Activated CD4-positive, alpha-beta T cell treated with anti-CD3 and anti-CD28 coated beads, Interleukin-2, amount 10 ng/mL, durations not matched to agents 7 days and 5 days (primary cell): ENCODE measurements at regions not wholly inside any gene's neighbourhood (a gene's known extent, or its start where the extent isn't known, plus 50 kb on each side); places are given as distances from the start of the nearest gene placed in this dataset.

Experiments
- CTCF ChIA-PET: fragments of 350-600 bp; sonication (Branson Sonifier 250); formaldehyde crosslinking; loops from one replicate; lab custom pipeline; 2021; ENCODE audit warnings: antibody characterized with exemption; lab: Charles Lee
- POLR2A ChIA-PET: fragments of 350-600 bp; sonication (Branson Sonifier 250); formaldehyde crosslinking; loops from one replicate; lab custom pipeline; 2021; ENCODE audit warnings: antibody characterized with exemption; lab: Charles Lee
- DNase-seq: peaks from one replicate; pipeline ENCODE4 v3.0.0-alpha.2; 2020
- H3K27ac Mint-ChIP-seq: one replicate; pipeline ENCODE4 v1.8.0; 2021; ENCODE audit warnings: mild to moderate bottlenecking, moderate library complexity, mixed read lengths
- H3K27me3 Mint-ChIP-seq: one replicate; pipeline ENCODE4 v1.8.0; 2021; ENCODE audit warnings: mixed read lengths
- H3K36me3 Mint-ChIP-seq: one replicate; pipeline ENCODE4 v1.8.0; 2021; ENCODE audit warnings: low read depth, mixed read lengths
- H3K4me1 Mint-ChIP-seq: one replicate; pipeline ENCODE4 v1.8.0; 2021; ENCODE audit warnings: mixed read lengths
- H3K4me3 Mint-ChIP-seq: one replicate; pipeline ENCODE4 v1.8.0; 2021; ENCODE audit warnings: mild to moderate bottlenecking, moderate library complexity, mixed read lengths
- H3K9me3 Mint-ChIP-seq: one replicate; pipeline ENCODE4 v1.8.0; 2021; ENCODE audit warnings: mixed read lengths

DNA sequence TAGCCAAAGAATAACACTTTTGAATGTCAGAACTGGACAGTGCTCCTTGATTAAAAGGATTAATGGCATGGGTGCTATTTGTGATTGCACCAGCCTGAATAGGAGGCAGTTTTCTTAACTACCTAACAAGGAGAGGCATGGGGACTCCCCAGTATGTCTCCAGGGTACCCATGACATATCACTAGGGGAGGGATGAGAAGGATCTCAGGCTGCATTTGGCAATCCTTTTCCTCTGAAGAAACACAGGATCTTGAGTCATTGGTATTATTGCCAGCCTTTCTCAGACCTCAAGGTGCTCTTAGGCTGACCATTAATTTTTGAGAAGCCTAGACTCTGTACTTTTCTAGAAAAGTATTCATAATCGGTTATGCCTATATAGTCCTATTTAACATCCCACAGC, 77.5 kb upstream of the NPVF start:
- H3K27me3 Mint-ChIP-seq: peaks cover 4% of the 10 kb centered on the region
- POLR2A ChIA-PET: no interaction called here
- H3K9me3 Mint-ChIP-seq: no peaks in the 10 kb centered on the region
- no peaks in the 10 kb centered on the region for H3K4me1 Mint-ChIP-seq
- H3K36me3 Mint-ChIP-seq: no peaks in the 10 kb centered on the region
- DNase-seq: no peak
- CTCF ChIA-PET: interaction anchor here (1.0 kb wide), 1 partner anchor 23 kb away, joined by 4 read pairs; no protein-coding TSS in a partner anchor
- no peak overlapping the region for H3K27ac Mint-ChIP-seq
- H3K4me3 Mint-ChIP-seq: no peak overlapping the region

GRCh38 chr7:25307624-25308023, 79.3 kb upstream of the NPVF start:
- Mint-ChIP-seq H3K36me3 (no peaks in the 10 kb centered on the region), H3K27me3 (peaks cover 4% of the 10 kb centered on the region), H3K4me1 (no peaks in the 10 kb centered on the region), H3K4me3 (no peak overlapping the region), H3K27ac (no peak overlapping the region), H3K9me3 (no peaks in the 10 kb centered on the region)
- CTCF ChIA-PET: no interaction called here
- DNase-seq: no peak
- POLR2A ChIA-PET: no interaction called here

DNA sequence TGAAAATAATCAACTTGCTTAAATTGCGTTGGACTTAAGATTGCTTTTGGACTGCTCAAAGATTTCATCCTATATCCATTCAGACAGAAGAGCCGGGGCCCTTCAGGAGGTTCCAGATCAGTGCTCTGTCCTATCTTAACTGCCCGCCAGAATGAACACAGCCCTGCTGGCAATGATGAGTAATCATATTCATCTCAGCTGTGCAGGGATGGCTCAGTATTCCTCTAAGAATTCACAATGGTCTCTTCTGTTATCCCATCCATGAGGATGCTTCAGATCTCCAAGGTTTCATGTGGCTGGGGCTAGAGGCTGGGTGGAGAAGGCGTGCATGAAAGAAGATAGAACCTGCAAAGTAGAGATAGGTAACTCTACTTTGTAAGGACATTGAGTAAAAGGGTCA, 80.0 kb upstream of the NPVF start:
- Mint-ChIP-seq H3K27me3 (no peaks in the 10 kb centered on the region), H3K27ac (no peak overlapping the region), H3K4me1 (no peaks in the 10 kb centered on the region), H3K9me3 (no peaks in the 10 kb centered on the region), H3K4me3 (no peak overlapping the region), H3K36me3 (no peaks in the 10 kb centered on the region)
- ChIA-PET POLR2A (no interaction called here), CTCF (interaction anchor here (0.6 kb wide), 1 partner anchor 261 kb away, joined by 3 read pairs; no protein-coding TSS in a partner anchor)
- no peak for DNase-seq

GRCh38 chr7:25308906-25309705, 80.8 kb upstream of the NPVF start:
- no peaks in the 10 kb centered on the region for H3K9me3 Mint-ChIP-seq
- H3K27ac Mint-ChIP-seq: no peak overlapping the region
- H3K4me3 Mint-ChIP-seq: no peak overlapping the region
- no peaks in the 10 kb centered on the region for H3K36me3 Mint-ChIP-seq
- no peak for DNase-seq
- no peaks in the 10 kb centered on the region for H3K4me1 Mint-ChIP-seq
- ChIA-PET CTCF (interaction anchor here (0.6 kb wide), 1 partner anchor 260 kb away, joined by 3 read pairs; no protein-coding TSS in a partner anchor), POLR2A (no interaction called here)
- H3K27me3 Mint-ChIP-seq: no peaks in the 10 kb centered on the region

DNA sequence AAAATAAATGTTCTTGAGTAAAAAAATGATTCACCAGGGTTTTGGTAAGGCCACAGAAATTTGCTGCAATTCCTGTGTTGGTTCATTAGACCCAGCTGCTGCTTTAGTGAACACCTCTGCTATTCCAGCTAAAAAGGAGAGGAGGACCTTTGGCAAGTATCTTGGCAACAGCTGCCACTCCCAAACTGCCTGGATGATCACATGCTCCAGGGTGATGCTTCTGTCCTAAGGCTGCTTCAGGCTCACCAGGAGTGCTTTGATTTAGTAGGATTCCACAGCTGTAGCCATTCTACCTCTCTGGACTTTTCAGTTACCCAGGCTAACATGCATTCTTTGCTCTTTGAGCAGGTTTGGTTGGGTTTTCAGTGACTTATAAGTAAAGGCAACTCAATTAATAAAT, 82.6 kb upstream of the NPVF start:
- no peak overlapping the region for H3K27ac Mint-ChIP-seq
- ChIA-PET CTCF (interaction anchor here (0.7 kb wide), 1 partner anchor 15 kb away, joined by 3 read pairs; no protein-coding TSS in a partner anchor), POLR2A (no interaction called here)
- no peak for DNase-seq
- no peaks in the 10 kb centered on the region for H3K4me1 Mint-ChIP-seq
- no peaks in the 10 kb centered on the region for H3K9me3 Mint-ChIP-seq
- no peaks in the 10 kb centered on the region for H3K27me3 Mint-ChIP-seq
- no peak overlapping the region for H3K4me3 Mint-ChIP-seq
- H3K36me3 Mint-ChIP-seq: no peaks in the 10 kb centered on the region

DNA sequence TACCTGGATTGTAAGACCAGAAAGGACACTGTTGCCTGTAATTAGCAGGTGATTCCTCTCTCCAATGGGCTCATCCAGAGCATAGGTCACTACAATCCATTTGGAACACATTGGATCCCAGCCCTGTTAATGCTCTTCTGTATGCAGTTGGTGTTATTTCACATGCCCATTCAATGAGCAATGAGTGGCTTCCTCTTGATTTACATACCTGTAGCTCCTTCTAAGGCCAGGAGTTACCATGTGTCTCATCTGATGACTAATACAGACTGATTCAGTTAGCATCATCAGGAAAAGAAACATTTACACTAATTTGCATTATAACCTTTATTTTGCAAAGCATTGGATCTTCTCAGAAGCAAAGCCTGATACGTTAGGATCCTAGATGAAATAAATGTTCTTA, 83.1 kb upstream of the NPVF start:
- Mint-ChIP-seq H3K36me3 (no peaks in the 10 kb centered on the region), H3K9me3 (no peaks in the 10 kb centered on the region), H3K27me3 (no peaks in the 10 kb centered on the region), H3K4me1 (no peaks in the 10 kb centered on the region), H3K27ac (no peak overlapping the region), H3K4me3 (no peak overlapping the region)
- ChIA-PET POLR2A (no interaction called here), CTCF (no interaction called here)
- DNase-seq: no peak

- Mint-ChIP-seq H3K27ac (no peak overlapping the region), H3K4me1 (no peaks in the 10 kb centered on the region), H3K27me3 (no peaks in the 10 kb centered on the region), H3K36me3 (no peaks in the 10 kb centered on the region), H3K4me3 (no peak overlapping the region), H3K9me3 (no peaks in the 10 kb centered on the region)
- DNase-seq: no peak
- ChIA-PET CTCF (no interaction called here), POLR2A (no interaction called here)
These were observed 84.7 kb upstream of the NPVF start for GRCh38 chr7:25312968-25313367.

GRCh38 chr7:25313526-25313925, 85.2 kb upstream of the NPVF start:
- CTCF ChIA-PET: no interaction called here
- DNase-seq: no peak
- Mint-ChIP-seq H3K4me1 (no peaks in the 10 kb centered on the region), H3K4me3 (no peak overlapping the region), H3K27ac (no peak overlapping the region), H3K27me3 (no peaks in the 10 kb centered on the region), H3K36me3 (no peaks in the 10 kb centered on the region), H3K9me3 (no peaks in the 10 kb centered on the region)
- POLR2A ChIA-PET: no interaction called here

DNA sequence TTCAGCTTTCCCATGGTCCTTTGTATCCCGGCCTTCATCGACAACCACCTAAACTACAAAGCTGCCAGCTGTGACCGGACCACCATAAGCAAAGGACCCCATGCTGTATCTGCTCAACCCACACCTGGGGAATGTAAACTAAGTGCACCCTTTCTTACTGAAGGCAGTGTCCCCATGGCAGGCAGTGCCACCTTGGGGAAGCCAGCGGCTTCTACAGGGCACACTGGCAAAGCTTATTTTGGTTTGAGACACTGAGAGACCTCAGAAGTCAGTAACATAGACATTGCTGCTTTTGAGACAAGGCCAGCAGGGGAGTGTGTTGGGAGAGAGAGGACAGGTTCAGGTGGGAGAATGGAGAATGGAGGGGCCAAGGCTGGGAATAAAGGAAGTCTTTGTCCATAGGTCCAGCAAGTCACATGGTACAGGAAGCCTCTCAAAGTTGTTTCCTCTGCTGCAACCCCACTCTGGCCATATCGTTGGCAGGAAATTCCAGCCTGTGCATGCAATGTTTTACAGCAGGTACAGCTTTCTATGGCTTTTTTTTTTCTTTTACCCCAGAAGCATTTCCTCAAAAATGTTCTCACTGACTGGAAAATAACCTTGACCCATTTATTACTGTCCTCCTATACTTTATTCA, 85.9 kb upstream of the NPVF start:
- no peak overlapping the region for H3K4me3 Mint-ChIP-seq
- H3K36me3 Mint-ChIP-seq: no peaks in the 10 kb centered on the region
- no peaks in the 10 kb centered on the region for H3K4me1 Mint-ChIP-seq
- no peaks in the 10 kb centered on the region for H3K9me3 Mint-ChIP-seq
- POLR2A ChIA-PET: no interaction called here
- DNase-seq: no peak
- CTCF ChIA-PET: interaction anchor here (0.9 kb wide), 1 partner anchor 195 kb away, joined by 3 read pairs; no protein-coding TSS in a partner anchor
- no peaks in the 10 kb centered on the region for H3K27me3 Mint-ChIP-seq
- no peak overlapping the region for H3K27ac Mint-ChIP-seq

GRCh38 chr7:25314731-25315267, 86.5 kb upstream of the NPVF start:
- Mint-ChIP-seq H3K4me1 (peaks cover 6% of the 10 kb centered on the region), H3K27ac (peak overlapping the region; percentile 47), H3K36me3 (no peaks in the 10 kb centered on the region), H3K9me3 (no peaks in the 10 kb centered on the region), H3K27me3 (no peaks in the 10 kb centered on the region), H3K4me3 (no peak overlapping the region)
- ChIA-PET POLR2A (no interaction called here), CTCF (interaction anchor here (0.9 kb wide), 1 partner anchor 196 kb away, joined by 3 read pairs; no protein-coding TSS in a partner anchor)
- no peak for DNase-seq

- ChIA-PET POLR2A (no interaction called here), CTCF (no interaction called here)
- H3K27me3 Mint-ChIP-seq: no peaks in the 10 kb centered on the region
- H3K4me1 Mint-ChIP-seq: peaks cover 10% of the 10 kb centered on the region
- no peak overlapping the region for H3K27ac Mint-ChIP-seq
- H3K4me3 Mint-ChIP-seq: no peak overlapping the region
- no peaks in the 10 kb centered on the region for H3K36me3 Mint-ChIP-seq
- no peaks in the 10 kb centered on the region for H3K9me3 Mint-ChIP-seq
- DNase-seq: no peak
These were observed 88.1 kb upstream of the NPVF start for GRCh38 chr7:25316366-25316765.

GRCh38 chr7:25318047-25318446, 89.8 kb upstream of the NPVF start:
- Mint-ChIP-seq H3K4me3 (no peak overlapping the region), H3K27me3 (peaks cover 3% of the 10 kb centered on the region), H3K4me1 (peaks cover 10% of the 10 kb centered on the region), H3K36me3 (no peaks in the 10 kb centered on the region), H3K9me3 (no peaks in the 10 kb centered on the region), H3K27ac (no peak overlapping the region)
- POLR2A ChIA-PET: no interaction called here
- no peak for DNase-seq
- CTCF ChIA-PET: no interaction called here

DNA sequence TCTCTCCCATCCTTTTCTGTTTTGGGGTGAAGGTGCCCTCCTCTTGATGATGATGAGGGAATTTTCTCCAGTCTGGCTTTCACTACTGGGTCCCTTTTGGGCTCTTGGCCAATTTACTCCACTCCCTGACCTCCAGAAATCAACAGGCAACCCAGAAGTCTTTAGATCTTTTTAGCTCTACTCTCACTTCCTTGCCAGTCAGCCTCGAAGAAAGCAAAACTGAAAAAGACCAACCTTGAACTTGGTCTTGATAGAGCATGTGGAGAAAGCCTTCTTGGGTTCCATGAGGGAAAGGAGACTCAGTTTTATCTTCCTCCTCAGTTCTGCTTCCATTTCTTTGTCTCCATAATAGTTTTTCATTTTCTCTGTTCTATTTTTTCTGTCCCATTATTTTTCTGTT, 91.4 kb upstream of the NPVF start:
- Mint-ChIP-seq H3K27ac (no peak overlapping the region), H3K9me3 (no peaks in the 10 kb centered on the region), H3K27me3 (peaks cover 4% of the 10 kb centered on the region), H3K4me3 (no peak overlapping the region), H3K4me1 (peaks cover 10% of the 10 kb centered on the region), H3K36me3 (no peaks in the 10 kb centered on the region)
- ChIA-PET CTCF (no interaction called here), POLR2A (no interaction called here)
- DNase-seq: no peak
